Astrocyte of the spinal cord (primary cell): ENCODE measurements at regions not wholly inside any gene's neighbourhood (a gene's known extent, or its start where the extent isn't known, plus 50 kb on each side); places are given as distances from the start of the nearest gene placed in this dataset.

ENCODE experiments used
- DNase-seq: peaks from one replicate; pipeline ENCODE4 v3.0.0; 2011; ENCODE audit warnings: low read depth, low spot score
- H3K4me3 ChIP-seq: 2 replicates; pipeline ENCODE4 v1.5.1; 2011; ENCODE audit warnings: low read depth, mild to moderate bottlenecking, low read length, moderate library complexity
- CTCF ChIP-seq: IDR thresholded peaks from 2 replicates; pipeline ENCODE4 v1.5.1; 2012; ENCODE audit warnings: low read depth, mild to moderate bottlenecking, low read length, inconsistent platforms
- in situ Hi-C: cut with HindIII; loops from 2 replicates; pipeline ENCODE4 v1.10.0; 2017; ENCODE audit warnings: low sequenced_read_pairs

GRCh38 chr7:88401009-88401623 is 94.4 kb upstream of the STEAP4 start:
- in situ Hi-C loops: no loop called here
- no peak overlapping the region for H3K4me3 ChIP-seq
- no peak for DNase-seq
- peak; percentile 36 for TF ChIP-seq CTCF

- in situ Hi-C loops: no loop called here
- no peak for TF ChIP-seq CTCF
- H3K4me3 ChIP-seq: no peak overlapping the region
- no peak for DNase-seq
Measured at GRCh38 chr7:88399696-88400240, 93.1 kb upstream of the STEAP4 start.

GRCh38 chr7:88399036-88399435 is 92.3 kb upstream of the STEAP4 start:
- in situ Hi-C loops: no loop called here

GRCh38 chr7:88398459-88398858 is 91.8 kb upstream of the STEAP4 start:
- DNase-seq: no peak
- no peak for TF ChIP-seq CTCF
- H3K4me3 ChIP-seq: no peak overlapping the region
- in situ Hi-C loops: no loop called here

More at GRCh38 chr7:88399036-88399435, 92.3 kb upstream of the STEAP4 start:
- no peak for TF ChIP-seq CTCF
- no peak for DNase-seq
- H3K4me3 ChIP-seq: no peak overlapping the region

GRCh38 chr7:88396948-88397322 is 90.2 kb upstream of the STEAP4 start:
- no peak for DNase-seq
- in situ Hi-C loops: no loop called here
- no peak overlapping the region for H3K4me3 ChIP-seq
- TF ChIP-seq CTCF: no peak

GRCh38 chr7:88396295-88396947 is 89.7 kb upstream of the STEAP4 start:
- no peak for TF ChIP-seq CTCF
- in situ Hi-C loops: no loop called here
- no peak overlapping the region for H3K4me3 ChIP-seq
- no peak for DNase-seq
